Brain microvascular endothelial cell (primary cell): ENCODE measurements at regions not wholly inside any gene's neighbourhood (a gene's known extent, or its start where the extent isn't known, plus 50 kb on each side); places are given as distances from the start of the nearest gene placed in this dataset.
A peak's percentile ranks its signal among the peaks of the same experiment; 100 is the strongest.

ENCODE experiments used
- DNase-seq: peaks from one replicate; pipeline ENCODE4 v3.0.0-alpha.2; 2020
- H3K27ac ChIP-seq: fragments of 250-450 bp; sonication (Bioruptor Pico); 2 replicates; pipeline ENCODE4 v1.5.1; 2020; ENCODE audit warnings: mild to moderate bottlenecking, moderate library complexity
- H3K27me3 ChIP-seq: fragments of 250-450 bp; sonication (Bioruptor Pico); replicated peaks from 2 replicates; pipeline ENCODE4 v1.5.1; 2020; ENCODE audit warnings: mild to moderate bottlenecking
- H3K36me3 ChIP-seq: fragments of 250-450 bp; sonication (Bioruptor Pico); replicated peaks from 2 replicates; pipeline ENCODE4 v1.5.1; 2020; ENCODE audit warnings: mild to moderate bottlenecking
- H3K4me3 ChIP-seq: 2 replicates; pipeline ENCODE4 v1.5.1; 2011; ENCODE audit warnings: low read depth, mild to moderate bottlenecking, control low read depth, low read length, moderate library complexity
- CTCF ChIP-seq: IDR thresholded peaks from 2 replicates; pipeline ENCODE4 v1.5.1; 2011; ENCODE audit warnings: low read depth, mild to moderate bottlenecking, moderate library complexity, low read length, control low read depth, inconsistent platforms; ENCODE audit errors: missing control alignments
- in situ Hi-C: cut with HindIII; loops from 2 replicates; pipeline ENCODE4 v1.10.0; 2017; ENCODE audit warnings: low sequenced_read_pairs, low pct_ligation_motif_present

- no peak for TF ChIP-seq CTCF
- in situ Hi-C loops, result no loop called here
- DNase-seq, result peak; percentile 35
Observed at GRCh38 chr7:114242992-114243507, 171.6 kb upstream of the FOXP2 start.

GRCh38 chr7:114229246-114229645 is 185.4 kb upstream of the FOXP2 start:
- in situ Hi-C loops, result no loop called here
- no peak for TF ChIP-seq CTCF
- Histone ChIP-seq H3K27me3 (no peaks in the 10 kb centered on the region), H3K4me3 (no peak overlapping the region), H3K27ac (no peak overlapping the region), H3K36me3 (no peaks in the 10 kb centered on the region)
- DNase-seq, result peak; percentile 22

More at GRCh38 chr7:114242992-114243507, 171.6 kb upstream of the FOXP2 start:
- Histone ChIP-seq H3K27me3 (no peaks in the 10 kb centered on the region), H3K4me3 (no peak overlapping the region), H3K36me3 (no peaks in the 10 kb centered on the region), H3K27ac (no peak overlapping the region)

- TF ChIP-seq CTCF, result no peak
- Histone ChIP-seq H3K27ac (no peak overlapping the region), H3K4me3 (no peak overlapping the region), H3K36me3 (no peaks in the 10 kb centered on the region), H3K27me3 (no peaks in the 10 kb centered on the region)
- no peak for DNase-seq
- in situ Hi-C loops, result no loop called here
Observed at GRCh38 chr7:114225784-114226183, 188.8 kb upstream of the FOXP2 start.

- in situ Hi-C loops, result no loop called here
- H3K27me3 ChIP-seq, result no peaks in the 10 kb centered on the region
- no peak overlapping the region for H3K27ac ChIP-seq
- H3K4me3 ChIP-seq, result no peak overlapping the region
- H3K36me3 ChIP-seq, result no peaks in the 10 kb centered on the region
- no peak for TF ChIP-seq CTCF
- no peak for DNase-seq
Observed at GRCh38 chr7:114218283-114218682, 196.3 kb upstream of the FOXP2 start.

- in situ Hi-C loops, result no loop called here
- Histone ChIP-seq H3K4me3 (no peak overlapping the region), H3K27me3 (no peaks in the 10 kb centered on the region), H3K27ac (no peak overlapping the region), H3K36me3 (no peaks in the 10 kb centered on the region)
- TF ChIP-seq CTCF, result peak; percentile 42
- no peak for DNase-seq
Observed at GRCh38 chr7:114217026-114217806, 197.4 kb upstream of the FOXP2 start.

GRCh38 chr7:114214466-114214865 is 200.1 kb upstream of the FOXP2 start:
- Histone ChIP-seq H3K4me3 (no peak overlapping the region), H3K27me3 (no peaks in the 10 kb centered on the region), H3K27ac (no peak overlapping the region), H3K36me3 (no peaks in the 10 kb centered on the region)
- in situ Hi-C loops, result no loop called here
- TF ChIP-seq CTCF, result no peak
- no peak for DNase-seq
